ENCODE measurements at regions not wholly inside any gene's neighbourhood (a gene's known extent, or its start where the extent isn't known, plus 50 kb on each side); places are given as distances from the start of the nearest gene placed in this dataset.

DNA sequence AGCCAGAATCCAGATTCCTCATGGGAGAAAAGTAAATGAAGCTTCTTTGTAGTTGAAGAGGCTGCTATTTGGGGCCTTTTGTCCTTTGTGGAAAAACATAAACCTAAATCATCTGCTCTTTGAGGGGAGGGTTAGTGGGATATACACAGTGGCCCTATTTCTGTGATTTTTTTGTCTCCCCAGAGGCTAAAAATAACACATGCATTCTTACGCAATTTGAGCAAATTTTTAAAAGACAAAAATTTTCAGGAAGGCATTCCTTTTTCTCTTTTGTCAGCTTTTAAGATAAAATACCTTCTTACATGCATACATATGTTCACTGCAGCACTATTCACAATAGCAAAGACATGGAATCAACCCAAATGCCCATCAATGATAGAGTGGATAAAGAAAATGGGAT, 165.5 kb downstream of the AXIN2 start:
- TF ChIP-seq CTCF (IDR thresholded peaks at IDR 0.05): no peak
- no peak overlapping the region for H3K27ac Mint-ChIP-seq (ENCODE audit: unreplicated experiment)
- DNase-seq (ENCODE audit: extremely low spot score, unreplicated experiment): no peak
- no peaks in the 10 kb centered on the region for H3K9me3 Mint-ChIP-seq (ENCODE audit: unreplicated experiment)
- H3K27me3 Mint-ChIP-seq (ENCODE audit: unreplicated experiment): peaks cover 29% of the 10 kb centered on the region
- H3K4me3 Mint-ChIP-seq (ENCODE audit: unreplicated experiment): no peak overlapping the region
- no peaks in the 10 kb centered on the region for H3K36me3 Mint-ChIP-seq (ENCODE audit: unreplicated experiment)
- no peaks in the 10 kb centered on the region for H3K4me1 Mint-ChIP-seq (ENCODE audit: unreplicated experiment)

DNA sequence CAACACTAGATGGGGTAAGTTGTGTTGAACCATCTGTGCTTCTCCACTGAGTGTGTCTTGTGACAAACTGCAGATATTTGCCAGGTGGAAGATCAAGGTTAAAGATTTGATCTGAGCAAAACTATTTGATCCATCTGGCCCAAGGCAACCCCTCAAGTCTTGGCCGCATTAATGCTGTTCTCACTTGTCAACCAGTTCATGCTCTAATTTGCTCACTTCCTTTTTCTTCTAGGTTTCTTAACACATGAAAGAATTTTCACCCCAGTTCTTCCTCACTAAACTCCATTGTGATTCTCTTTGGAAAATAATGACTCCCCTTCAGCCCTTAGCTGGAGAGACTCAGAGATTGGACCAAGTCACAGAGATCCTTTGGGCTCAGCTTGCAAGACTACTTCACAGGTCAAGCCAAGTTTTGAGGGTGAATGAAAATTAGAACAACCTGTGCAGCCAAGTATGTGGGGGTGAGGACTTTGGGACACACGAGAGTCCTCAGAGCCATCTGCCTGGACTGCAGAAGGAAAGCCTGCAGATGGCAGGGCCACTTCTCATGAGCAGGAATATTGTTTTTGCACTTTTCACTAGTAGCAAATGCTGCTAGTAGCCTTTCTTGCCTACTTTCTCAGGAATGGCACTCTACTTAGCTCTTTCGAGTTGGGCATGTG, 166.5 kb downstream of the AXIN2 start:
- DNase-seq (ENCODE audit: extremely low spot score, unreplicated experiment): no peak
- H3K9me3 Mint-ChIP-seq (ENCODE audit: unreplicated experiment): no peaks in the 10 kb centered on the region
- H3K27me3 Mint-ChIP-seq (ENCODE audit: unreplicated experiment): peaks cover 19% of the 10 kb centered on the region
- no peaks in the 10 kb centered on the region for H3K36me3 Mint-ChIP-seq (ENCODE audit: unreplicated experiment)
- no peaks in the 10 kb centered on the region for H3K4me1 Mint-ChIP-seq (ENCODE audit: unreplicated experiment)
- TF ChIP-seq CTCF (IDR thresholded peaks at IDR 0.05): no peak
- no peak overlapping the region for H3K4me3 Mint-ChIP-seq (ENCODE audit: unreplicated experiment)
- H3K27ac Mint-ChIP-seq (ENCODE audit: unreplicated experiment): no peak overlapping the region

DNA sequence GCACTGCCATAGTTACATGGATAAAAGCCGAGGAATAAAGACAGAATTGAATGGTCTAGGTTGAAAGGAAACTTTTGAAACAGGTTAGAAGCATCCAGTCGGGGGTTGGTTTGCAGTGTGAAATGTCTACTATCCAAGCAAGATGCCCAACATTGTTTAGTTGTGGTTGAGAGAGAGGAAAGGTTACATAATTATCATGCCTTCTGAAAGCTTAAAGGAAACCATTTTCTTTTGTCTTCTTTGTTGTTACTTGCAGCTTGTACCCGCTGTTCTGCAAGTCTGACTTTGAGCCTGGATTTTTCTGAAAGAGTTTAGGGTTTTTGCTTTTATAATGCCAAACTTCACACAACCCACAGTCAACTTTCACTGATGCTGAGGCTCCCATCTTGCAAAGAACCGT, 167.9 kb downstream of the AXIN2 start:
- Mint-ChIP-seq H3K36me3 (ENCODE audit: unreplicated experiment) (no peaks in the 10 kb centered on the region), H3K4me3 (ENCODE audit: unreplicated experiment) (no peak overlapping the region), H3K27me3 (ENCODE audit: unreplicated experiment) (peaks cover 10% of the 10 kb centered on the region), H3K4me1 (ENCODE audit: unreplicated experiment) (no peaks in the 10 kb centered on the region), H3K9me3 (ENCODE audit: unreplicated experiment) (no peaks in the 10 kb centered on the region), H3K27ac (ENCODE audit: unreplicated experiment) (no peak overlapping the region)
- no peak for DNase-seq (ENCODE audit: extremely low spot score, unreplicated experiment)
- no peak for TF ChIP-seq CTCF (IDR thresholded peaks at IDR 0.05)

DNA sequence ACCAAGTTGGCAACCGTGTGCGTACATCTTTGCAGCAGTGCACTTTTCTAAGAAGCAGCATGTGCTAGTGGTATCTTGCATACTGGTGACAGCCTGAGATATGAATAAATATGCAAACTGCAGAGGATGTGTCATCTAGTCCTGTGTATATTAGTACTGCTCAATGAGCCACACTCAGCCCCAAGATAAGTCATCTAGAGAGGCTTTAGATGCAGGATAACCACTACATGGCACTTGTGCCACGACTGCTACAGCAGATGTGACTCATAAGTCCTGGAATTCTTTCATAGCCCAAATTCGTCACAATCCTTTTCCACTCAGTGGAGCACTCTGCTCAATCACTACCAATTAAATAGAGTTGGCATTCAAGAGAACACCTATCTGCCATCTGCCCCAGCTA, 171.5 kb downstream of the AXIN2 start:
- no peak overlapping the region for H3K27ac Mint-ChIP-seq (ENCODE audit: unreplicated experiment)
- no peaks in the 10 kb centered on the region for H3K4me1 Mint-ChIP-seq (ENCODE audit: unreplicated experiment)
- DNase-seq (ENCODE audit: extremely low spot score, unreplicated experiment): no peak

GRCh38 chr17:65389426-65389825, 172.0 kb downstream of the AXIN2 start:
- no peaks in the 10 kb centered on the region for H3K9me3 Mint-ChIP-seq (ENCODE audit: unreplicated experiment)
- no peaks in the 10 kb centered on the region for H3K4me1 Mint-ChIP-seq (ENCODE audit: unreplicated experiment)
- no peak overlapping the region for H3K27ac Mint-ChIP-seq (ENCODE audit: unreplicated experiment)
- TF ChIP-seq CTCF (IDR thresholded peaks at IDR 0.05): no peak
- H3K27me3 Mint-ChIP-seq (ENCODE audit: unreplicated experiment): peaks cover 14% of the 10 kb centered on the region
- no peaks in the 10 kb centered on the region for H3K36me3 Mint-ChIP-seq (ENCODE audit: unreplicated experiment)
- H3K4me3 Mint-ChIP-seq (ENCODE audit: unreplicated experiment): no peak overlapping the region
- DNase-seq (ENCODE audit: extremely low spot score, unreplicated experiment): no peak

More for the DNA sequence above, 171.5 kb downstream of the AXIN2 start:
- Mint-ChIP-seq H3K36me3 (ENCODE audit: unreplicated experiment) (no peaks in the 10 kb centered on the region), H3K9me3 (ENCODE audit: unreplicated experiment) (no peaks in the 10 kb centered on the region), H3K4me3 (ENCODE audit: unreplicated experiment) (no peak overlapping the region), H3K27me3 (ENCODE audit: unreplicated experiment) (peaks cover 14% of the 10 kb centered on the region)
- no peak for TF ChIP-seq CTCF (IDR thresholded peaks at IDR 0.05)
